ENCODE measurements at regions not wholly inside any gene's neighbourhood (a gene's known extent, or its start where the extent isn't known, plus 50 kb on each side); places are given as distances from the start of the nearest gene placed in this dataset.
"Not testable (repeated sequence)": the region's sequence is repeated elsewhere in the genome, so short reads cannot be mapped to it uniquely, and the experiment has no call there.

DNA sequence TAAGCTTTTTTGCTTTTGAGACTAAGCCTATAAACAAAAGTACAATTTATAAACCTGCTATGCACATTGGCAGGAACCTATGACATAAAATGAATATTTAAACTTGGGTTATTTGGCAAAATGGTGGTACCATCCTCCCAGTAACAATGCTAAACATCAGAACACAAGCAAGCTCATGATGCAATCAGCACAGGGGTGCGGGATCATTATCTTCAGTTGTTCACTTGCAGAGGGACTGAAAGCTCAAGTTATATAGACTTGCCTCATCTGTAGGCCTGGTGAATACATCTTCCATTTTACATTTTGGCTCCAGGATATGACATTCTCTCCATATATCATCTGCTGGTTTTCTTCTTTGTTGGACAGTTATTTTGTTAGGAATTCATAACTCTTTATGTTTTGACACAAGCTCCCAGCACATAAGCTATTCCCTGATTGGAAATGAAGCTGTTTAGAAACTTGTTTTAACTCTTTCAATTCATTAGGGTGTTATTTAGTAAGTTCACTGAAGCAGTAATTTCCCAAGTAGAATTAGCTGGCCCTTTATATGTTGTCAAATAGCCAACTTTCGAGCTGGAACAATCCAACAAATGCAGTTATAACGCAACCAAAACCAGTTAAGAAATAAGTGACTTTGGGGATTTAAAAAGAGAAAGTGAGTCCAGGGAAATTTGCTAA, 124.7 kb upstream of the LIFR start:
- no peak for DNase-seq

DNA sequence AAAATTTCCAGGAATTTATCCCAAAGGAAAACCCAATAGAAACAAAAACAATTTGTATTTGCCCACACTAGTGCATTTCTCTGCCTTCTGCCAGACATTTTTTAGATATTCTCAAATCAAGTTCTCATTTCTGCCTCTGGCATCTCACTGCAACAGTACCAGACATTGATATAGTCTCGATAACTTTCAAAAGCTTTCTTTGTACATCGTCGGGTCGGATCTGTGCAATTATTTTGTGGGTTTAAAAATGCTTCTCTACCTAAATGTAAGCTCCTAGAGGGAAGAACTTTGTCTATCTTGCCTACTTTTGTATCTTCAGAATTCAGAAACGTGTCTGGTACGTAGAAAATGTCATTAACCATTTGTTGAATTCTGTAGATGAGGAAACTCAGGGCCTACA, 125.5 kb upstream of the LIFR start:
- DNase-seq, result no peak

DNA sequence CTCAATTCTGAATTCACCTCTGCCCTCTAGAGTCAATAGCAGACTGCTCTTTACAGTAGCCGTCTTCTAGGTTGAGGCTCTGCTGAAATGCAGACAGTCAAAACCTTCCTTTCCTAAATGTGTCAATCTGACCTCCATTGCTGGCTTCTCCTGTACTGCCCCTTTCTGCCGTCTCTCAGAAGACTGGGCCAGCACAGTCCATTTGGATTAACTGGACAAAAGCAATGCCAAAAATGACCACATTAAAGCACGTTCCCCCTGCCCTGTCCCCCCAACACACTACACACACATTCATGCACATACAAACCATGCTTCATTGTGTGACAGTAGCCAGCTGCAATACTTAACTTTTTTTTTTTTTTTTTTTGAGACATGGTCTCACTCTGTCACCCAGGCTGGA, 130.2 kb upstream of the LIFR start:
- no peak for DNase-seq

DNA sequence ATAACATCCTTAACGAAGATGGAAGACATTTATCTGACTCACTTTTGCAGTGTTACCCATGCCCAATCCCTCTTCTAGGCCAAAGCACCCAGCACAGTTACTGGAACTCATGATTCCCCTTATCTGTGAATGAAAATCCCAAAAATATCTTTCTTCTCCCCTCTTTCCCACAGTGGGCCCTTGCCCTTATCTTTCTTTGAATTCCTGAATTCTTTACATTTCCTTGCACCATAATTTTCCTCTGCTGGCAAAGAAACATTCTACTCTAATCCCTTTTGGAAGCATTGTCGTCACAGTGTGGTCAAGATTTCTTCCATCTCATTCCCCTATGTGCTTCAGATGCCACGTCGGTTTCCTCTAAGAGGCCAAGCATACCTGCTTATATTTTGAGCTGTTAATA, 135.9 kb upstream of the LIFR start:
- no peak for DNase-seq

DNA sequence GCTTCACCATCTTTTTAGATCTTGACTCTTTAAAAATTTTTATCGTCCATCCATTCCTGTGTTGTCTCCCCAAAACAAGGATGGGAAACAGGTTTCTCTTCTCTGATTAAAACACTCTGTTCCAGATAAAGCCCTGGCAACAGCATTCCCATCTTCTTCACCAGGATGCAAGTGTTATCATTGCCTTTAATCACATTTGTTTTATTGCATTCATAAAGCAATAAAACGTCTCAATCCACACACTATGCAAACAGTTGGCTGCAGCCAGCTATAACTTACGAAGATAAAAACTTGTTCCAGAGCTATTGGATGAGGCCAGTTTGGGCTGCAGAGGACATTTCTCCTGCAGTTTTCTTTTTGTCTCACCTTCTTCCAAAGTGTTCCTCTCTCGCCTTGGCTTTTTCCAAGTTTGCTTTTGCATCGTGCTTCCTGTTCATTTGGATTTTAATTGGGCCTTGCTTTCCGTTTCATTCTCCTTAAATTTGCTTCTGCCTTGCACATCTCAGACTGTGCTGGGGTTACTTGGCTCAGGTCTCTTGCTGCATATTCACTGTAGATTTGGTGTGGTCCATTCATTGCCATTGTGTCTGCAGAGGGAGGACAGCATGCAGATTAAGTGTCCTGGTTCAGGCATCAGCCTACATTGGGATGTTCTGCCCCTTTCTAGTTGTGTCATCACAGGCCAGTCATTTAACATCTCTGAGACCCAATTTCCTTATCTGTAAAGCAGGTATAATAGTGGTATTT, 136.5 kb upstream of the LIFR start:
- DNase-seq, result no peak

DNA sequence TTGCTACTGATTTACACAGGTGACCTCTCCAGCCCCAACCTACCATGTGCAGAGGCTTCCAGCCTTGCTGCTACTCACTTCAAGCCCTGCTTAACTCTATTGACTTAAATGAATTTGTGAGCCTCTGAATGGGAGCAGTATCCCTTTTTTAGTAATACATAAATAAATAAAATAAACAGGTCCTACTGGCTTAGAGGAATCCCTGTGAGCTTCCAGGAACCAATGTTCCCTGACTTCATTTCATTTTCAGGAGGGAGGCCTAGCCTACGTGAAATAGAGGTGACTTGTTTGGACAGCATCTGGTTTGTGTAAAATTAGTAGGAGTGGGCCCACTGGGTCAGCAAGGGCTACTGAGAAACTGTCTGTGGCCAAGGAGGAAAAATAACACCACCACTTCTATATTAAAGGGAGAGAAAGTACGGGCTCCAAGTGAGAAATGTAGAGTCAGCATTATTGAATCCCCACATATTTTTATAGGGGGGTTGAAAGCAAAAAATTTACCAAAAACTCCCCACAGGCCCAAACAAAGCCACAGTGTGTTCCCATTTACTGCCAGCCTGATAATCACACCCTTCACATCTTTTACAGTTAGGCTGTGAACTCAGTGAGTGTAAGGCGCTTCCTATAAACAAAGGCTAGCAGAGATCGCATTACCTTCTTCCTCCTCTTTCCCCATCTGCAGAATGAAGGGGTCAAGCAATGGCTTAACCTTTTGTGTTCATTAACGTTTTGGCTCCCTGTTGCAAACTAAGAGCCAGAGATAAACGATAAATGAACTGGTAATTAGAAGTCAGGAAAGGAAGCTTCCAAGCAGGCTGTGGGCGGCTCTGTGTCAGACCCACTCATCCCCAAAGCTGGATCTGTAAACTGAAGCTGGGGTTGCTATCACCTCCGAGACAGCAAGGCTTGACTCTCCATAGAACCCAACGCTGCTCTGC, 138.8 kb upstream of the LIFR start:
- no peak for DNase-seq

DNA sequence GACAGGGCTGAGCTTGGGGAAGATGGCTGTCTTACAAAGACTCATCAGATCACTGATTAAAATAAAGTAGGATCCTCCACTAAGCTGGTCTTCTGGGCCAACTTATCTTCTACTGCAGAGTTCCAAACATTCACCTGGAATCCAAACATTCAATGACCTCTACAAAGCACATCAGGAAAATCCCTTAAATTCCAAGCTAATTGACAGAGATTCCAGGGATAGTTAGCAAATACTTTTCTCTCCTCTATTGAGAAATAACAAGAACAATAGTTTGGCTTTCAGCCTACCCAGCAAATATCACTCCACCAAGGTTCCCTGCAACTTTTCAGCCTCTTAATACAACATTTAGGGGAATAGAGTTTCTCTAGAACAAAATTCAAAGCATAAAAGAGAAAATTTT, 140.6 kb upstream of the LIFR start:
- no peak for DNase-seq

DNA sequence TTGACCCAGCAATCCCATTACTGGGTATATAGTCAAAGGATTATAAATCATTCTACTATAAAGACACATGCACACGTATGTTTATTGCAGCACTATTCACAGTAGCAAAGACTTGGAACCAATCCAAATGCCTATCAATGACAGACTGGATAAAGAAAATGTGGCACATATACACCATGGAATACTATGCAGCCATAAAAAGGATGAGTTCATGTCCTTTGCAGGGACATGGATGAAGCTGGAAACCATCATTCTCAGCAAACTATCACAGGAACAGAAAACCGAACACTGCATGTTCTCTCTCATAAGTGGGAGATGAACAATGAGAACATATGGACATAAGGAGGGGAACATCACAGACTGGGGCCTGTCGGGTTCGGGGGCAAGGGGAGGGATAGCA, 140.3 kb upstream of the OSMR start:
- not testable (repeated sequence) for DNase-seq

DNA sequence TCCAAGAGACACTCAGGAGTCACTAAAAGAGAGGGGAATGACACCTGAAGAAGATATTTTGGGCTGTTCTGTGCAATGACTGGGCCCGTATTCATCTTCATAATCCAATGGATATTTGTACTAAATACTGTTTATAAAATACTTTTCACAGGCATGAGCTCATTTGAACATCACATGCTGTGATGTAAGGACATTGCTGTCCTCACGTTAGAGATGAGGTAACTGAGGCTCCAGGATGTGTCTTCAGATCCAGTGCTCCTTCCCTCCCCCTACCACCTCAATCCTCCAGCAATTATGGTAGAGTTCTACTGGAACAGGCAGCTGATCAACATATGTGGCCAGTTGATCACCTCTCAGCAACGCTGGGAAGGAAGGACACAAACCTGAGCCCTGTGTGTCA, 139.4 kb upstream of the OSMR start:
- DNase-seq, result no peak

DNA sequence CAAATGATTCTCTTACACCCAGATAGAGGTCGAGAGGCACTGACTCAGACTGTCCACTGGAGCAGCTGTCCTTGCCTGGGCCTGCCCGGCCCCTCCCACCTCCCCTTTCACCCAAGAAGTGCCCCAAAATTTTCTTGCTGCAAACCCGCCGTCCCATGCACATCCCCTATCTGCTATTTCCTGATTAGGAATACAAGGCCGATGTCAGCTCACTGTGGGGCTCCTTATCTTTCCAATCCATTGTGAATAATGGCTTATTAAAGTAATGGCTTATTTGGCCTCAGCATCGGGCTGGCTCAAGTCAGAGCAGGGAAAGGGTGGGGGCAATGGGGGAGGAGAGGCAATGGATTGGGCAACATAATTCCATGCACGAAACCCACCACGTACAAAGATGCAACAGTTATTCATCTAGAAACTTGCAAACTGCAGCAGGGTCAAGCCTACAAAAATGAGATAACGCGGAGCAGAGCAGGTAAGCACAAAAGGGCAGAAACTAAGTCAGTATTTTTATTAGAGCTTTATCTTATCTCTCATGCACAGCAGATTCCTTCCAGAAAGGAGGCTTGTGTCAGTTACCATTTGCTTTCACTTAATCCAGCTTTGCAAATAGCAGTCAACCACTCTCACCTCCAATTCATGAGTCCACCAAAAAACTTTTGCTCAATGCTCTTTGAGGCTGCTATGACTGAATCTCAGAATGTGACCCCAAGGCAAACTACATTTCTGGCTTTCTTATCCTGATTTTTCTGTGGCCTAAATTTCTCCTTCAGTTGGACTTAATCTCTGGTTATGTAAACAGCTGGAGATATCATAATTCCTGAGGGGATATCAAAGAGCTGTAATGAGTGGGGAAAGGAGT, 138.2 kb upstream of the OSMR start:
- DNase-seq, result no peak

DNA sequence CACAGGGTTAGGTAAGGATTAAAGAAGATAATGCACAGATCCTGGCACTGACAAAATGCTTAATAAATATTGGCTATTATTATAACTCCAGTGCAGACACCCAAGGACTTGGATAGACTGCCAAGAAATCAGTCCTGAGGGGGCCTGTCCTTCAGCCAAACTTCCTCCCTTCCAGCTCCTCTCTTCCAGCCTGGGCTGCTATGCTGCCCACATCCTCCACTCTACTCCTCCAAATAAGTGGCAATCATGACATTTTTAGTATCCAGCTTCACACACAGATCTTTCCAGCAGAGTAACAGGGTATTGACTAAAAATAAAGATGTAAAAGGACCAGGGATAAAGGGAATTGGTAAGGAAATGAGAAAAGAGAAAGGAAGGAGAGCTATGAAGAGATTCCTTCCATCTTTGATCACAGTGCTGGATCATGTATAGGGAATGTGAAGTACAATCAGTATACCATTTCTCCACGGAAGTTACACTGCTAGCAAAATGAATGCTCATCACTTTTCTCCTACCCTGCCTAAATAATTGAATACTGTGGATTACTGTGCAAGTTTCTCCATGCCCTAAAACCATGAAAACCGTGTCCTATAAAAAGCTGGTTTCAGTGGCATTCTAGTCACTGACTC, 136.0 kb upstream of the OSMR start:
- no peak for DNase-seq

DNA sequence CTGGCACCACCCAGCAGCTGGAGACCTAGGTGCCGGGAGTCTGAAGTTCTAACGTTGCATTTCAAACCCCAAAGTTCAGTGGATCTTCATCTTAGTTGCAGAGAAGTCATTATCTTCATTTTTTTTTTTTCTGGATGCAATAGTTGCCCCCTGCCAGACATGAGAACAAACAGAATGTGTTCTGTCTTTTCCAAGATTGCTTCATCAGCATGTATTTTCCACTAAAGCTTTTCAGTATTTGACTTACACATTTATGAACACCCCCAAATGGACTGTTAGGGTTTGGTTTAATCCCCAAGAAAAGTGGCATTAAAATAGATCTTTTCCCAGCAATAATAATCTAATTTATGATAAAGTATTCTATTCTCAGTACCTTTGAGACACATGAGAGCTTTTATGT, 135.2 kb upstream of the OSMR start:
- no peak for DNase-seq

DNA sequence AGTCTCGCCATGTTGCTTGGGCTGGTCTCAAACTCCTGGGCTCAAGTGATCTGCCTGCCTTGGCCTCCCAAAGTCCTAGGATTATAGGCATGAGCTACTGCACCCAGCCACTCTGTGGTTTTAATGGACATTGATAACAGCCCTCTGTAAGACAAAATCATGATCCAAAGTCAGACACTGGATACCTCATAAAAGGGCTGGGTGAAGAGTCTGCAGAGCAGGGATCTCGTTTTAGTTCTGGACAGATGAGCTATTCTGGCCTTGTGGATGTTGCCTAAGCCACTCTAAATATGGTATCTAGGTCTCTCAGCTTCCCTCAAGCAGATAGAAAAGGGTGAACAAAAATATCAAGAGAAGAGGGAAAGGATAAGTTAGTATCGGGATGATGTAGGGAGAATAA, 133.4 kb upstream of the OSMR start:
- DNase-seq, result no peak

DNA sequence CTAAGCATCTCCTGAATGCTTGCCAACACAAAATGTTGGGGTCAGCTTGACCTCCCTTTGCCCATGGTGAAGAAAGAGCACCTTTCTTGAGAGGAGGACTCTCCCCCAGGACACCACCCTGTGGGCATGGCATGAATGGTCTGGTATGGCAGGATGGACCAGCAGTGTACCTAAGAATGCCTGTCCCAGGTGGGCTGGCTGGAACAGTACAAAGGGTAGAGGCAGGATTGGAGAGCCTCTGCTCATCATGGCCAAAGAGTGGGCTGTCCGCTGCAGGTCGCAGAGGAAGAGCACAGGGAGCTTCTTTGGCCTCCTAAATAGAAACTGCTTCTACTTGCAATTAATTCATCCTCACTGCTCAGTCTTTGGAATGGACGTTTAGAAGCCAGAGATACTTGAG, 131.6 kb upstream of the OSMR start:
- no peak for DNase-seq

DNA sequence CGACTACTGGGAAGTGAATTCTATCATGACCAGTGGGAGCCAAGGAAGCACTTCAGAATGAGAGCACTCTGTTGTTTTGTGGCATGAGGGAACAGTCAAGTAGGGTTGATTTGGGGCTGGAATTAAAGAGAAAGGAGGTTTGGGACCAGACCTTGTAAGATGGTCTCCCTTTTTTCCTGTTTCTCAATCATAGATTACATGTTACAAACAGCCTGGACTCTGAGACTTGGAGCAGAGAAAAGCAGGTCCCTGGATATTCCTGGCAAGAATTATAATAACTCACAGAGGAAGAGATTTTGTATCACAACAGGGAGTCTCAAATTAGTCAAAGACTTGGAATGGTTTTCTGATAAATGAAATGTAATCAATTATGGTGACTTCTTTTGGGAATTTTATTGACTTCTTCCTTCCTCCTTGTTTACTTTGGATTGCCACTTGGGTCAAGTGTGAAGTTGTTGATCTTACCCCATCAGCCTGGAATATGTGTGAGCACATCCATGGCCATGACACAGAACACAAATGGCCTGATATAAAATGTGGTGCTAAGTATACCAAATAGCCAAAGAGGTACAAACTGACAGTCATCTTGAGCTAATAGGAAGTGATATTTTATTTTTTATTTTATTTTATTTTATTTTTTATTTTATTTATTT, 131.0 kb upstream of the OSMR start:
- no peak for DNase-seq

DNA sequence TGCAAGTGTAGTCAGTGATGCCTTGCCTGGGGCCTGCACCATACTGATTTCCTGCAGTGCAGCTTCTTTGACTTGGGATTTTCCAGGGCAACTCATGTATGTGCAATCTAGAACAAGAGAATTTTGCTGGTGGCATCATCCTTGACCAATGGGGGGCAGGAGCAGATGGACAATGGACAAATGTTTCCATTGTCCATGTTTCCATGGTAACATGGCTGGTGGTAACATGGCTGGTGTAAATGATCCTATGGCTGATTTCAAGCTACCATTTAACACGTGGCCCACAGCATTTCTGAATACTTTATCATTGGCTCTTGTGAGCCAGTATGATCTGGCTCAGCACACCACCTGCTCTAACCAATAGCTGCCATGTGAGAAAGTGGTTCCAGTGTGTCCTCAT, 130.1 kb upstream of the OSMR start:
- no peak for DNase-seq

DNA sequence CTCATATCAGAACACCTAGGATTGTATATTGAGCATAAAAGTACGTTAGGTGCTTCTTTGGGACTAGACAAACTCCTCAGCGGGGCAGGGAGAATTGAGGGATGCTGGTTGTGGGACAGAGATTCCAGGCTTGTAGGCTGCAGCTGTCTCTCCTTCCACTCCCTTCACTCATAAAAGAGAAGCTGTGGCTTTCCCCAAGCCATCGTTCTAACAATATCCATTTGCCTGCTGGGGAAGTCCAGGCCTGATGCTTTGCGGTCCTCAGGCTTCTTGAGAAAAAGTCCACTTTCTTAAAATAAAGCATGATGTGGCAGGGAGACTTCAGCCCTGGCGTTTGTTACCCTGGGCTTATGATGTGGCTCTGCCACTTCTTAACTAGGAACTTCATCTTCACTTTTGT, 129.3 kb upstream of the OSMR start:
- DNase-seq, result no peak

DNA sequence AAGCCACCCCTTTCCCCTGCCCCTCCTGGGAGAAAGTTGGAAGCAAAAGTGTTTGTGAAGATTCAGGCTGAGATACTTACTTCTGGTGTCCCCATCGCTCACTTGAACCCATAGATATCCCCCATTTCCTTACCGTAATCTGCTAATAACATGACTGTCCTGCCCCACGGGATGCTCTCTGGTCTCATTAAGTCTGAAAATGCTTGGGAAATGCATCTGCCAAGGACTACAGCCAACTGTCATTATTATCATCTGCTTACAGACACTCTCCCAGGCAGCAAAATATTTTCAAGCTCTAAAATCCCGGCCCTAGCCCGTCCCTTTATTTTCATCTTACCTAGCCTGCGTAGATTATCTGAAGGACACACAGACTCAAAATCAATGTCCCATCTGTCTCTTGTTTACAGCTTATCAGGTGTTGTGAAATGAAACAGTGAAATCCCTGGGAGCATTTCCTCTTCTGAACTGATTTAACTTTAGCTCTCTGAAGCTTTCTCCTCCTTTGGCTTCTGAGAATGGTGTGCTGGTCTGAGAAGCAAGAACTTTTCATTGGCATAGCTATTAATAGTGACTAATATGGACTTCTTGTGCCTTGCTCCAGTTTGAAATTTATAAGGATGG, 126.9 kb upstream of the OSMR start:
- no peak for DNase-seq

DNA sequence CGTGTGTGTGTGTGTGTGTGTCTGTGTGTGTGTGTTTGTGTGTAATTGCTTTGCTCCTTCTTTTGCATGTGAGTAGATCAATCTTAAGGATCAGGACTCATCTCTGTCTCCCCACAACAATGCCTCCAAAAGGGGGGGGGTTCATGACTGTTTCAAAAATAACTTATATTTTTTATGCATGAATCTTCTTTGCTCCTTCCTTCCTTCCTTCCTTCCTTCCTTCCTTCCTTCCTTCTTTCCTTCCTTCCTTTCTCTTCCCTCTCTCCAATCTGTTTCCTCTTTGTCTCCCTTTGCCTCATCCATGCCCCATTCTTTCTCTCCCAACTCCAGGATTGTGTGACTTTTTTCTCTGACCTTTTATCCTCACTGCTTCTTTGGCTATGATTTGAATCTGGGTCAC, 126.4 kb upstream of the OSMR start:
- DNase-seq, result no peak

DNA sequence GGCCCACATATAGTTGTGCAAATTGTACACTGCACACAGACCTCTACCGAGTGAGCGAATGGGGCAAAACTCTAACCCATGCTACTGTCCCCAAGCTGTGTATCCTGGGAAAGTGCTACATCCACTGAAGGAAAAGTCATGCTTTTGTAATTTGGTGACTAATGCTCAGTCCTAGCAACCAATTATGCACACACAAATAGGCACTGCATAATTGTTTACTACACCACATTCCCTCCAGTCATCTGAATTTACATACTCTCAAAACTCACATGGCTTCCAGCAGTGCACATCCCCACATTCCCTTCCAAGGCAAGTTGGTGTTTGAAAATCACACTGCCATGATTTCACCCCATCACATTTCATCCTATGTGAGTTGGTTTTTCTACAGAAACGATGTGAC, 125.9 kb upstream of the OSMR start:
- DNase-seq, result no peak
